ENCODE measurements at regions not wholly inside any gene's neighbourhood (a gene's known extent, or its start where the extent isn't known, plus 50 kb on each side); places are given as distances from the start of the nearest gene placed in this dataset.

GRCh38 chr14:43901911-43902673 lies 605.0 kb downstream of the FSCB start:
- Histone ChIP-seq H3K9me3 (no peaks in the 10 kb centered on the region), H3K36me3 (no peaks in the 10 kb centered on the region), H3K4me3 (no peak overlapping the region), H3K27me3 (no peaks in the 10 kb centered on the region), H3K27ac (no peak overlapping the region), H3K4me1 (peaks cover 0 to 6% (median 0%) of the 10 kb centered on the region in 4 donors)
- 22 to 30% methylated on average over 3 of the region's 3 CpGs for WGBS, 2 donors
- no peak for DNase-seq (ENCODE audit: low spot score in 2 of 2)
- TF ChIP-seq POLR2A (IDR thresholded peaks at IDR 0.05) (no peak), CTCF (IDR thresholded peaks at IDR 0.05) (no peak), EP300 (IDR thresholded peaks at IDR 0.05) (no peak)

GRCh38 chr14:43900173-43900655 lies 606.9 kb downstream of the FSCB start:
- Histone ChIP-seq H3K4me1 (peaks cover 0 to 6% (median 0%) of the 10 kb centered on the region in 4 donors), H3K9me3 (no peaks in the 10 kb centered on the region), H3K27me3 (no peaks in the 10 kb centered on the region), H3K36me3 (no peaks in the 10 kb centered on the region), H3K4me3 (no peak overlapping the region), H3K27ac (no peak overlapping the region)
- TF ChIP-seq CTCF (IDR thresholded peaks at IDR 0.05) (no peak), POLR2A (IDR thresholded peaks at IDR 0.05) (no peak), EP300 (IDR thresholded peaks at IDR 0.05) (no peak)
- WGBS, 2 donors: 54 to 65% methylated on average over 2 of the region's 2 CpGs
- no peak for DNase-seq (ENCODE audit: low spot score in 2 of 2)

GRCh38 chr14:43898687-43899086 lies 608.4 kb downstream of the FSCB start:
- no peak overlapping the region for H3K27ac ChIP-seq
- H3K27me3 ChIP-seq: no peaks in the 10 kb centered on the region
- no peaks in the 10 kb centered on the region for H3K9me3 ChIP-seq
- no peaks in the 10 kb centered on the region for H3K36me3 ChIP-seq
- 21 to 26% methylated on average over 2 of the region's 2 CpGs for WGBS, 2 donors
- no peak for TF ChIP-seq CTCF (IDR thresholded peaks at IDR 0.05)
- TF ChIP-seq POLR2A (IDR thresholded peaks at IDR 0.05): no peak
- no peak for TF ChIP-seq EP300 (IDR thresholded peaks at IDR 0.05)
- no peak overlapping the region for H3K4me3 ChIP-seq
- no peak for DNase-seq (ENCODE audit: low spot score in 2 of 2)
- H3K4me1 ChIP-seq: peaks cover 0 to 6% (median 0%) of the 10 kb centered on the region in 4 donors

GRCh38 chr14:43896044-43896443 lies 611.0 kb downstream of the FSCB start:
- Histone ChIP-seq H3K27ac (no peak overlapping the region), H3K4me1 (no peaks in the 10 kb centered on the region), H3K4me3 (no peak overlapping the region), H3K36me3 (no peaks in the 10 kb centered on the region), H3K27me3 (no peaks in the 10 kb centered on the region), H3K9me3 (no peaks in the 10 kb centered on the region)
- WGBS, 2 donors: 68 to 77% methylated on average over 2 of the region's 2 CpGs
- no peak for DNase-seq (ENCODE audit: low spot score in 2 of 2)
- TF ChIP-seq EP300 (IDR thresholded peaks at IDR 0.05) (no peak), POLR2A (IDR thresholded peaks at IDR 0.05) (no peak), CTCF (IDR thresholded peaks at IDR 0.05) (no peak)

GRCh38 chr14:43894534-43894933 lies 612.5 kb downstream of the FSCB start:
- H3K4me1 ChIP-seq: no peaks in the 10 kb centered on the region
- no peak for DNase-seq (ENCODE audit: low spot score in 2 of 2)
- 59 to 60% methylated on average over 3 of the region's 3 CpGs for WGBS, 2 donors
- no peak overlapping the region for H3K27ac ChIP-seq
- no peaks in the 10 kb centered on the region for H3K9me3 ChIP-seq
- no peak overlapping the region for H3K4me3 ChIP-seq
- TF ChIP-seq EP300 (IDR thresholded peaks at IDR 0.05) (no peak), CTCF (IDR thresholded peaks at IDR 0.05) (peak in 1 of 5 experiments; percentile 24), POLR2A (IDR thresholded peaks at IDR 0.05) (no peak)
- no peaks in the 10 kb centered on the region for H3K27me3 ChIP-seq
- H3K36me3 ChIP-seq: no peaks in the 10 kb centered on the region
